HEK293T (cell line): ENCODE measurements at regions not wholly inside any gene's neighbourhood (a gene's known extent, or its start where the extent isn't known, plus 50 kb on each side); places are given as distances from the start of the nearest gene placed in this dataset.

Experiments
- HDGF ChIP-seq: fragments of 450-650 bp; IDR thresholded peaks from 2 replicates; pipeline ENCODE4 v1.6.1; 2017; ENCODE audit warnings: antibody characterized with exemption, borderline replicate concordance
- LEF1 ChIP-seq: fragments of 450-650 bp; IDR thresholded peaks from 2 replicates; pipeline ENCODE4 v1.6.1; 2017; ENCODE audit warnings: mild to moderate bottlenecking, borderline replicate concordance
- SP1 ChIP-seq: fragments of 450-650 bp; IDR thresholded peaks from 2 replicates; pipeline ENCODE4 v1.6.1; 2017
- SUZ12 ChIP-seq: fragments of 450-650 bp; IDR thresholded peaks from 2 replicates; pipeline ENCODE4 v1.6.1; 2016; ENCODE audit warnings: mild to moderate bottlenecking

DNA sequence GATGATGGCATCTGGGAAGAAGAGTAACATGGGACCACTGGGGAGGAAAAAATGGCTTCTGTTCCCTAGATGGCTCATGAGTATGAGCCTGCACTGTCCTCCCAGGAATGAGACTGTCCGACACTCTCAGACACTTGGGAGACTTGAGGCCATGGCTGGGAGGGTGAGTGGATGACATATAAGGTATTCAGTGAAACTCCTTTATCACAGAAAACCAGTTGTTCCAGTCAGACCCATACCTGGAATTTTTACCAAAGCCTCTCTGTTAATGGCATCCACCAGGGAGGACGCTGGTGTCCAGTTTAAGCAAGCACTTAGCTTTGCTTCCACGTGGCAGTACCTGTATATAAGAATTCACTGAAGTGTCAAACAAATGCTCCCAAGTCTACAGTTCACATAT lies 116.7 kb upstream of the C10orf90 start:
- TF ChIP-seq SUZ12 (no peak), LEF1 (no peak), HDGF (no peak), SP1 (no peak)
